Vagina (tissue), 2 donors: ENCODE measurements at regions not wholly inside any gene's neighbourhood (a gene's known extent, or its start where the extent isn't known, plus 50 kb on each side); places are given as distances from the start of the nearest gene placed in this dataset.

Experiments
- DNase-seq, 2 donors: peaks; one replicate each; pipeline ENCODE4 v3.0.0-alpha.2; 2017; ENCODE audit errors: extremely low spot score in 2 of 2
- H3K27ac ChIP-seq: fragments of 200-600 bp; sonication (generic); one replicate; pipeline ENCODE4 v1.5.1; 2019
- H3K27me3 ChIP-seq: fragments of 200-600 bp; sonication (generic); one replicate; pipeline ENCODE4 v1.5.1; 2019
- H3K36me3 ChIP-seq, 2 donors: fragments of 200-600 bp; sonication (generic); one replicate each; pipeline ENCODE4 v1.5.1; 2017 to 2019
- H3K4me1 ChIP-seq: fragments of 200-600 bp; sonication (generic); one replicate; pipeline ENCODE4 v1.5.1; 2019
- H3K4me3 ChIP-seq, 2 donors: fragments of 200-600 bp; sonication (generic); 1 replicate in 1 of 2; 2 replicates in 1 of 2; pipeline ENCODE4 v1.5.1; 2016 to 2019
- H3K9me3 ChIP-seq: fragments of 200-600 bp; sonication (generic); one replicate; pipeline ENCODE4 v1.5.1; 2019
- CTCF ChIP-seq, 3 experiments: fragments of 450-650 bp in 2 of 3; fragments of 200-600 bp in 1 of 3; sonication (generic) in 1 of 3; IDR thresholded peaks; one replicate each; pipeline ENCODE4 v1.5.1; 2017 to 2019; ENCODE audit warnings: antibody characterized with exemption in 3 of 3, mild to moderate bottlenecking in 2 of 3, moderate library complexity in 2 of 3
- POLR2A ChIP-seq, 2 donors: fragments of 450-650 bp; IDR thresholded peaks; one replicate each; pipeline ENCODE4 v1.6.1; 2017; ENCODE audit warnings: antibody characterized with exemption in 2 of 2, mild to moderate bottlenecking in 2 of 2, moderate library complexity in 2 of 2
- POLR2AphosphoS5 ChIP-seq, 2 donors: sonication (generic); formaldehyde crosslinking; IDR thresholded peaks; one replicate each; pipeline ENCODE4 v1.9.0; 2017; ENCODE audit warnings: antibody characterized with exemption in 2 of 2, mild to moderate bottlenecking in 2 of 2, low read depth in 1 of 2; ENCODE audit not compliant: insufficient read depth in 1 of 2
- intact Hi-C: fragments of 100-400 bp; cut with DNase I; formaldehyde crosslinking; loops from one replicate; pipeline ENCODE4 v1.15.1; 2023

GRCh38 chr2:145543856-145544255 lies 1023.9 kb upstream of the ZEB2 start:
- no peak for DNase-seq
- intact Hi-C loops, result no loop called here
- no peaks in the 10 kb centered on the region for H3K36me3 ChIP-seq
- H3K27me3 ChIP-seq, result no peaks in the 10 kb centered on the region
- H3K9me3 ChIP-seq, result no peaks in the 10 kb centered on the region
- H3K4me3 ChIP-seq, result no peak overlapping the region
- TF ChIP-seq POLR2A (IDR thresholded peaks at IDR 0.05), result no peak
- no peak for TF ChIP-seq CTCF (IDR thresholded peaks at IDR 0.05)
- no peak for TF ChIP-seq POLR2AphosphoS5 (IDR thresholded peaks at IDR 0.05; ENCODE audit: insufficient read depth in 1 of 2, low read depth in 1 of 2)
- H3K4me1 ChIP-seq, result no peaks in the 10 kb centered on the region
- H3K27ac ChIP-seq, result no peak overlapping the region

GRCh38 chr2:145543155-145543554 lies 1023.2 kb upstream of the ZEB2 start:
- intact Hi-C loops, result no loop called here
- no peaks in the 10 kb centered on the region for H3K9me3 ChIP-seq

GRCh38 chr2:145541028-145541427 lies 1021.1 kb upstream of the ZEB2 start:
- intact Hi-C loops, result no loop called here
- no peak for DNase-seq

More at GRCh38 chr2:145543155-145543554, 1023.2 kb upstream of the ZEB2 start:
- H3K4me3 ChIP-seq, result no peak overlapping the region
- H3K4me1 ChIP-seq, result no peaks in the 10 kb centered on the region
- DNase-seq, result no peak
- no peaks in the 10 kb centered on the region for H3K36me3 ChIP-seq
- H3K27ac ChIP-seq, result no peak overlapping the region
- TF ChIP-seq POLR2A (IDR thresholded peaks at IDR 0.05) (no peak), POLR2AphosphoS5 (IDR thresholded peaks at IDR 0.05; ENCODE audit: insufficient read depth in 1 of 2, low read depth in 1 of 2) (no peak)
- H3K27me3 ChIP-seq, result no peaks in the 10 kb centered on the region

GRCh38 chr2:145538661-145539350 lies 1018.9 kb upstream of the ZEB2 start:
- Histone ChIP-seq H3K27ac (no peak overlapping the region), H3K27me3 (no peaks in the 10 kb centered on the region), H3K36me3 (no peaks in the 10 kb centered on the region), H3K4me1 (no peaks in the 10 kb centered on the region), H3K4me3 (no peak overlapping the region), H3K9me3 (no peaks in the 10 kb centered on the region)
- TF ChIP-seq POLR2AphosphoS5 (IDR thresholded peaks at IDR 0.05; ENCODE audit: insufficient read depth in 1 of 2, low read depth in 1 of 2) (no peak), CTCF (IDR thresholded peaks at IDR 0.05) (no peak), POLR2A (IDR thresholded peaks at IDR 0.05) (no peak)
- intact Hi-C loops, result no loop called here
- no peak for DNase-seq

More at GRCh38 chr2:145541028-145541427, 1021.1 kb upstream of the ZEB2 start:
- no peak overlapping the region for H3K27ac ChIP-seq
- H3K9me3 ChIP-seq, result no peaks in the 10 kb centered on the region
- no peaks in the 10 kb centered on the region for H3K4me1 ChIP-seq
- H3K27me3 ChIP-seq, result no peaks in the 10 kb centered on the region
- TF ChIP-seq CTCF (IDR thresholded peaks at IDR 0.05) (no peak), POLR2A (IDR thresholded peaks at IDR 0.05) (no peak), POLR2AphosphoS5 (IDR thresholded peaks at IDR 0.05; ENCODE audit: insufficient read depth in 1 of 2, low read depth in 1 of 2) (no peak)
- no peak overlapping the region for H3K4me3 ChIP-seq
- H3K36me3 ChIP-seq, result no peaks in the 10 kb centered on the region

GRCh38 chr2:145530653-145531052 lies 1010.7 kb upstream of the ZEB2 start:
- Histone ChIP-seq H3K36me3 (no peaks in the 10 kb centered on the region), H3K27ac (no peak overlapping the region), H3K4me1 (no peaks in the 10 kb centered on the region), H3K4me3 (no peak overlapping the region), H3K9me3 (no peaks in the 10 kb centered on the region), H3K27me3 (no peaks in the 10 kb centered on the region)
- TF ChIP-seq POLR2A (IDR thresholded peaks at IDR 0.05) (no peak), CTCF (IDR thresholded peaks at IDR 0.05) (no peak), POLR2AphosphoS5 (IDR thresholded peaks at IDR 0.05; ENCODE audit: insufficient read depth in 1 of 2, low read depth in 1 of 2) (no peak)
- DNase-seq, result no peak
- intact Hi-C loops, result no loop called here
